ENCODE measurements at regions not wholly inside any gene's neighbourhood (a gene's known extent, or its start where the extent isn't known, plus 50 kb on each side); places are given as distances from the start of the nearest gene placed in this dataset.

DNA sequence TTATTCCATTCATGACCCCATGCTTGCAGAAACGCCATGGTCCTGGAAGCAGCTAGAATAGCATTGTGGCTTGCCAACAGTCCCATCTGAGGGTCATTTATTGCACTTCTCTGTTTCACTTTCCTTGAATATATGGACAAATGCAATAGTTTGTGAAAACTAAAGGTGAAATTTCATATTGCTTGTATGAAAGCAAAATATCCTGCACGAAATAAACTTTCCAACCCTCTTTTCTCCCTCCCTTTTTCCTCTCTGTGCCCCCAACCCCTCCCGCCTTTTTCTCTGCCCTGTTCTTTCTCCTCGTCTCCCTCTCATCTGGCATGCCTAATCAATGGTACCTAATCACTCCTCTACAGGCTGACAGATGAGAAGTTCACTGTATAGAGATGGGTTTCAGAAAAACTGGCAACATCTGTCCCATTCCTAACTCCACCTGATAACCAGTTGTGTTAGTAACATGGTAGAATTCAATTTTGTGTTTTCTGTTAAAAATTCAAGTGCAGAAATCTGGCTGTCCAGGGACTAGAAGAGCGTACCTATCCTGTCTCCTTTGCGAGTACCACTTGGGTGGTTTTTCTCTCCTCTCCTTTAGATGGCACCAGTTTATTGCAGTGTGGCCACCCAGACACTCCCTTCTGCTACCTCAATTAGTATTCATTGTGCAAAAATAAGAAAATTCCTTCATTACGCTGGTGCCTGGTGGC is 198.6 kb downstream of the FOXA2 start (continued):
- TF ChIP-seq, protein P1, sequence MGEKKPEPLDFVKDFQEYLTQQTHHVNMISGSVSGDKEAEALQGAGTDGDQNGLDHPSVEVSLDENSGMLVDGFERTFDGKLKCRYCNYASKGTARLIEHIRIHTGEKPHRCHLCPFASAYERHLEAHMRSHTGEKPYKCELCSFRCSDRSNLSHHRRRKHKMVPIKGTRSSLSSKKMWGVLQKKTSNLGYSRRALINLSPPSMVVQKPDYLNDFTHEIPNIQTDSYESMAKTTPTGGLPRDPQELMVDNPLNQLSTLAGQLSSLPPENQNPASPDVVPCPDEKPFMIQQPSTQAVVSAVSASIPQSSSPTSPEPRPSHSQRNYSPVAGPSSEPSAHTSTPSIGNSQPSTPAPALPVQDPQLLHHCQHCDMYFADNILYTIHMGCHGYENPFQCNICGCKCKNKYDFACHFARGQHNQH (CRISPR knock-in tag; IDR thresholded peaks at IDR 0.05): 0 out of 2 replicates have a peak, but pooled peaks have one; percentile 13
- TF ChIP-seq WIZ (CRISPR knock-in tag; IDR thresholded peaks at IDR 0.05) (0 out of 2 replicates have a peak, but pooled peaks have one; percentile 25), SOX13 (IDR thresholded peaks at IDR 0.05) (no peak), SOX13 (CRISPR knock-in tag; conservative IDR thresholded peaks at IDR 0.05 in 1 of 2, IDR thresholded peaks at IDR 0.05 in 1 of 2) (peak in 1 of 2 experiments; percentile 26; a peak in 1 of 4 replicates), MAF1 (CRISPR knock-in tag; IDR thresholded peaks at IDR 0.05; ENCODE audit: borderline replicate concordance) (no peak), BCL6 (CRISPR knock-in tag; IDR thresholded peaks at IDR 0.05) (peak; percentile 39; the same call in 1 of the 2 replicates), ZSCAN30 (CRISPR knock-in tag; IDR thresholded peaks at IDR 0.05) (no peak), ZNF317 (CRISPR knock-in tag; IDR thresholded peaks at IDR 0.05) (no peak), GTF3A (CRISPR knock-in tag; conservative IDR thresholded peaks at IDR 0.05) (no peak), NR1H2 (CRISPR knock-in tag; IDR thresholded peaks at IDR 0.05; ENCODE audit: borderline replicate concordance, low read depth) (no peak), ZSCAN9 (CRISPR knock-in tag; IDR thresholded peaks at IDR 0.05; ENCODE audit: borderline replicate concordance) (0 out of 2 replicates have a peak, but pooled peaks have one; percentile 44), TGIF2 (CRISPR knock-in tag; IDR thresholded peaks at IDR 0.05) (peak; percentile 47; the same call in 1 of the 2 replicates), FOXA3 (CRISPR knock-in tag; IDR thresholded peaks at IDR 0.05) (0 out of 2 replicates have a peak, but pooled peaks have one; percentile 11), SIX1 (CRISPR knock-in tag; IDR thresholded peaks at IDR 0.05; ENCODE audit: borderline replicate concordance) (peak; percentile 42; the same call in 1 of the 2 replicates), EP300 (IDR thresholded peaks at IDR 0.05; ENCODE audit: low read depth in 2 of 2, low read length in 2 of 2) (no peak), EP300 (CRISPR knock-in tag; IDR thresholded peaks at IDR 0.05; ENCODE audit: borderline replicate concordance) (no peak), ZNF614 (CRISPR knock-in tag; IDR thresholded peaks at IDR 0.05; ENCODE audit: borderline replicate concordance) (0 out of 2 replicates have a peak, but pooled peaks have one; percentile 67), TBX2 (CRISPR knock-in tag; IDR thresholded peaks at IDR 0.05; ENCODE audit: borderline replicate concordance) (no peak), NCOA2 (CRISPR knock-in tag; IDR thresholded peaks at IDR 0.05) (peak; percentile 17; the same call in 1 of the 2 replicates), CTCF (CRISPR knock-in tag; IDR thresholded peaks at IDR 0.05) (peak; percentile 92), MIXL1 (CRISPR knock-in tag; IDR thresholded peaks at IDR 0.05) (peak; percentile 83), U2AF1 (optimal IDR thresholded peaks at IDR 0.05; ENCODE audit: low read depth, low read length) (no peak), RXRB (CRISPR knock-in tag; IDR thresholded peaks at IDR 0.05; ENCODE audit: borderline replicate concordance) (peak; percentile 56; the same call in 1 of the 2 replicates), ZNF331 (CRISPR knock-in tag; IDR thresholded peaks at IDR 0.05) (peak; percentile 49; the same call in 1 of the 2 replicates), FOXJ3 (CRISPR knock-in tag; IDR thresholded peaks at IDR 0.05; ENCODE audit: borderline replicate concordance) (no peak)
- TF ChIP-seq, protein P2, sequence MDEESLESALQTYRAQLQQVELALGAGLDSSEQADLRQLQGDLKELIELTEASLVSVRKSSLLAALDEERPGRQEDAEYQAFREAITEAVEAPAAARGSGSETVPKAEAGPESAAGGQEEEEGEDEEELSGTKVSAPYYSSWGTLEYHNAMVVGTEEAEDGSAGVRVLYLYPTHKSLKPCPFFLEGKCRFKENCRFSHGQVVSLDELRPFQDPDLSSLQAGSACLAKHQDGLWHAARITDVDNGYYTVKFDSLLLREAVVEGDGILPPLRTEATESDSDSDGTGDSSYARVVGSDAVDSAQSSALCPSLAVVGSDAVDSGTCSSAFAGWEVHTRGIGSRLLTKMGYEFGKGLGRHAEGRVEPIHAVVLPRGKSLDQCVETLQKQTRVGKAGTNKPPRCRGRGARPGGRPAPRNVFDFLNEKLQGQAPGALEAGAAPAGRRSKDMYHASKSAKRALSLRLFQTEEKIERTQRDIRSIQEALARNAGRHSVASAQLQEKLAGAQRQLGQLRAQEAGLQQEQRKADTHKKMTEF (CRISPR knock-in tag; IDR thresholded peaks at IDR 0.05): 0 out of 2 replicates have a peak, but pooled peaks have one; percentile 31
- TF ChIP-seq, protein P3, sequence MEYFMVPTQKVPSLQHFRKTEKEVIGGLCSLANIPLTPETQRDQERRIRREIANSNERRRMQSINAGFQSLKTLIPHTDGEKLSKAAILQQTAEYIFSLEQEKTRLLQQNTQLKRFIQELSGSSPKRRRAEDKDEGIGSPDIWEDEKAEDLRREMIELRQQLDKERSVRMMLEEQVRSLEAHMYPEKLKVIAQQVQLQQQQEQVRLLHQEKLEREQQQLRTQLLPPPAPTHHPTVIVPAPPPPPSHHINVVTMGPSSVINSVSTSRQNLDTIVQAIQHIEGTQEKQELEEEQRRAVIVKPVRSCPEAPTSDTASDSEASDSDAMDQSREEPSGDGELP (IDR thresholded peaks at IDR 0.05; ENCODE audit: borderline replicate concordance, low read depth): no peak

All from HepG2 (cell line).